GM12875 (cell line): ENCODE measurements at regions not wholly inside any gene's neighbourhood (a gene's known extent, or its start where the extent isn't known, plus 50 kb on each side); places are given as distances from the start of the nearest gene placed in this dataset.

Source experiments
- H3K4me3 ChIP-seq: one replicate; pipeline ENCODE4 v1.5.1; 2011; ENCODE audit warnings: low read depth, low read length, control low read depth
- TF ChIP-seq, protein P1 (sequence below): IDR thresholded peaks from 2 replicates; pipeline ENCODE4 v1.5.1; 2011; ENCODE audit warnings: low read depth, mild to moderate bottlenecking, control low read depth, inconsistent platforms, low read length, moderate library complexity, borderline replicate concordance; ENCODE audit not compliant: insufficient read depth

GRCh38 chr1:181205901-181206300 lies 117.4 kb downstream of the IER5 start:
- TF ChIP-seq, protein P1, sequence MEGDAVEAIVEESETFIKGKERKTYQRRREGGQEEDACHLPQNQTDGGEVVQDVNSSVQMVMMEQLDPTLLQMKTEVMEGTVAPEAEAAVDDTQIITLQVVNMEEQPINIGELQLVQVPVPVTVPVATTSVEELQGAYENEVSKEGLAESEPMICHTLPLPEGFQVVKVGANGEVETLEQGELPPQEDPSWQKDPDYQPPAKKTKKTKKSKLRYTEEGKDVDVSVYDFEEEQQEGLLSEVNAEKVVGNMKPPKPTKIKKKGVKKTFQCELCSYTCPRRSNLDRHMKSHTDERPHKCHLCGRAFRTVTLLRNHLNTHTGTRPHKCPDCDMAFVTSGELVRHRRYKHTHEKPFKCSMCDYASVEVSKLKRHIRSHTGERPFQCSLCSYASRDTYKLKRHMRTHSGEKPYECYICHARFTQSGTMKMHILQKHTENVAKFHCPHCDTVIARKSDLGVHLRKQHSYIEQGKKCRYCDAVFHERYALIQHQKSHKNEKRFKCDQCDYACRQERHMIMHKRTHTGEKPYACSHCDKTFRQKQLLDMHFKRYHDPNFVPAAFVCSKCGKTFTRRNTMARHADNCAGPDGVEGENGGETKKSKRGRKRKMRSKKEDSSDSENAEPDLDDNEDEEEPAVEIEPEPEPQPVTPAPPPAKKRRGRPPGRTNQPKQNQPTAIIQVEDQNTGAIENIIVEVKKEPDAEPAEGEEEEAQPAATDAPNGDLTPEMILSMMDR = no peak
- no peak overlapping the region for H3K4me3 ChIP-seq

GRCh38 chr1:181206513-181206912 lies 118.0 kb downstream of the IER5 start:
- no peak overlapping the region for H3K4me3 ChIP-seq
- TF ChIP-seq, protein P1 = no peak

DNA sequence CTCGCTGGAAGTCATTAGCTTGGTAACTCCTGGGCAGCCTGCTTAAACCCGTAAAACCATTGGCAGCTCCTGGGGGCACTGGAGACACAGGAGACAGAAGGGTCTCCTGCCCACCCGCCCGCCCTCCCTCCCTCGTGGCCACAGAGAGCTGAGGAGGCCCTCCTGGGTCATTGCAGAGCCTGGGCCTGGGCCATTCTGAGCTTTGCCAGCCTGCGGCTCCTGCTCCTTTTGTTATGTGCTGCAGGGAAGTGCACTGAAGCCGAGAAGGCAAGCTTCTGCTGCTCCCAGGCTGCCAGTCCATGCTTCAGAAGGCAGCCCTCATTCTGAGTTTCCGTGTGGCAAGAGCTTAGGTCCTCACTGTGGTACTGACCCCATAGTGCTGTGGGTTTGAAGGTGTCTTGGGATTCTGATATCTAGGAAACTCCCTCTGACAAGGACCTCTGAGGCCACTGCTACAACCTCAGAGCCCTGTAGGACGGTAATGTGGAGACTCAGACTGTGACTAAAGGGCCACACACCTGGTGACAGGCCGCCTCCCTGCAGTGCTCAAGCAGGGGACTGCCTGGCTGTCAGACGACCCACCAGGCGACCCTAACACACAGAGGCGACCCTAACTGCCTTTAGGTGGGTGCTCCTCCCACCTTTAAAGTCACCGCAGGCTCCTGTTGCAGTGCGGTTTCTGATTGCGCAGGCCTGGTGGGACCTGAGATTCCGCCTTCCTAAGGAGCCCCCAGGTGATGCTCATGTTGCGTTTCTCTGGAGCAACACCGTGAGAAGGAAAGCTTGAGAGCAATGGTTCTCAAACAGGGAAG lies 118.7 kb downstream of the IER5 start:
- TF ChIP-seq, protein P1 = no peak
- no peak overlapping the region for H3K4me3 ChIP-seq

GRCh38 chr1:181208083-181208482 lies 119.6 kb downstream of the IER5 start:
- TF ChIP-seq, protein P1 = no peak
- H3K4me3 ChIP-seq = no peak overlapping the region

- TF ChIP-seq, protein P1 = no peak
- H3K4me3 ChIP-seq = no peak overlapping the region
Measured at GRCh38 chr1:181208967-181209366, 120.5 kb downstream of the IER5 start.

GRCh38 chr1:181213056-181213455 lies 124.6 kb downstream of the IER5 start:
- H3K4me3 ChIP-seq = no peak overlapping the region
- TF ChIP-seq, protein P1 = no peak

- TF ChIP-seq, protein P1 = no peak
- H3K4me3 ChIP-seq = no peak overlapping the region
Measured at GRCh38 chr1:181216591-181216994, 128.1 kb downstream of the IER5 start.
